M059J (cell line): ENCODE measurements at regions not wholly inside any gene's neighbourhood (a gene's known extent, or its start where the extent isn't known, plus 50 kb on each side); places are given as distances from the start of the nearest gene placed in this dataset.
A peak's percentile ranks its signal among the peaks of the same experiment; 100 is the strongest.

Source experiments
- DNase-seq: peaks from one replicate; pipeline ENCODE4 v3.0.0-alpha.2; 2012; ENCODE audit warnings: low read depth

- DNase-seq: no peak
Observed at GRCh38 chr4:89551191-89551590, 243.6 kb upstream of the GPRIN3 start.

GRCh38 chr4:89549907-89550306, 242.3 kb upstream of the GPRIN3 start:
- DNase-seq: peak; percentile 57

DNA sequence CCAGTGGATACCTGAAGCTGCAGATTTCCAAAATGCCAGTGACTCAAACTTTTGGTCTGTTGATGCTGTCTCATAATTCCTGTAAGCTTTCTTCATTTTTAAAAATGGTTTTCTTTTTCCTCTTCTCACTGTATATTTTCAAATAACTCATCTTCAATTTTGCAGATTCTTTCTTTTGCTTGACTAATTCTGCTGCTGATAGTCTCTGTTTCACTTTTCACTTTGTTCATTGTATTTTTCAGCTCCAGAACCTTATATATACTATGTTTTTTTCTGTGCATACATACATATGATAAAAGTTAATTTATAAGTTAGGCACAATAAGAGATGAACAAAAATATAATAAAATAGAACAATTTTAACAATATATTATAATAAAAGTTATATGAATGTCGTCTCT, 237.7 kb upstream of the GPRIN3 start:
- DNase-seq: no peak

DNA sequence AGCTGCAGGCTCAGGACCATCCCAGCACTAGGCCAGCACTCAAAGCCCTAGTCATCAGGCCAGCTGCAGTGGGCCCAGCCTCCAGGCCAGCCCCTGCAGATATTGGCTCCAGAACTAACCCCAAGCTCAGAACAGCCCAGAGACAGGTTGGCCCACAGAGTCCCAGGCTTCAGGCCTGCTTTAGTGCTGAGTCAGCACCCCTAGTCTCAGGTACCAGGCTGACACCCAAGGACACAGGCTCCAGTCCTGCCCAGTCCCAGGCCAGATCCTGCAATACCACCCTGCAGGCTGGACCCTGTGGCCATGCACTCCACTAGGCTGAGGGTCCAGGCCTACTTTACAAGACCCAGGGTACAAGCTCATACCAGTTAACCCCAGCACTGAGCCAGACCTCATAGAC, 234.4 kb upstream of the GPRIN3 start:
- DNase-seq: no peak

- peak; percentile 74 for DNase-seq
Observed at GRCh38 chr4:89539797-89540711, 232.5 kb upstream of the GPRIN3 start.

DNA sequence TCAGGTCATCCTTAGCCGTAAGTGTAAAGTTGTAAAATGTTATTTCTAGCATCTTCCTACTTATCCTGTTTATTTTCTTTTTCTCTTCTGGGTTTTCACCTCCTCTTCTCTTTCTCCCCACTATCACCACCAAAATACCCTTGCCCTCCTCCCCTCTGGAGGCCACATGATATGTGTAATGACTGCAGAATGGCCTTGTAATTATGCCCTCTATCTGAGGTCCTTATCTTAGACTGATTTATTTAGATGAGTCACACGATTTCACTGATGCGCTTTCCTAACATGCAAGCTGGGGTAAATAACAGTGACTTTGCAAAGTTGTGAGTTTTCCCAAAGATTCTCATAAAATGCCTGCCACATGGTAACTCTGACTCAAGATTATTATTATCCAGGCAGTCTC, 231.8 kb upstream of the GPRIN3 start:
- DNase-seq: peak; percentile 89

DNA sequence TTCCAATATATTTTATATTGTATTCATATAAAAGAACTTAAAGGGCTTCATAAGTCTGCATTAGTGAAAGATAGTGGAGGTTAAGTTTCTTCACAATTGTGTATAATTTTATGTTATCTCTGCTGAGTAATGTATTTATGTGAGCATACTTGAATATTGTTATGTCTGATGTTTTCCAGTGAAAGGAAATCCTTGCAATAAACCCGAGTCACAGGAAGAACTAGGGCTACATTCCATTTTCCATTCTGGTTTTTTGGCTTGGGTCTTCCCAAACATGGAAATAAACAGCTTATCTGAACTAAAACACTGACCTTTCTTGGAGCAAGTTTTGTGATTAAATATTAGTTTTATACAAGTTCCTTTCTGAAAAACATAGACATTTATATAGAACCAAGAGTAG, 231.3 kb upstream of the GPRIN3 start:
- DNase-seq: peak; percentile 6

DNA sequence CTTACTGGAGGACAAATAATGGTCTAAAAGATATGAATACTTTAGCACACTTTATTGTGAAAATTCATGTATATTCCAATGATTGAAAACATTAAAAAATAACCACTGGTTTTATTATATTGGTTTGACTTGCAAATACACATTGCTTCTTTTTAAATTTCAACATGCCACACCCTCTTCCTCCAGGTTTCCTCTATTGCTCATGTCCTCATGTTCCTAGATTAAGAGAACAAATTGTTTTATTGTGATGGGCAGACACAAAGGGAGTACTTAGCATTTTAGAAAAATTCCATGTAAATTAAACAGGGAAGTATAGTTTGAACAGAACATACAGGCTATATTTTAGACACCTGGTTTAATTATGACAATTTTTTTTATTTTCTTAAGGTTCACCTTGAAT, 230.6 kb upstream of the GPRIN3 start:
- DNase-seq: no peak

DNA sequence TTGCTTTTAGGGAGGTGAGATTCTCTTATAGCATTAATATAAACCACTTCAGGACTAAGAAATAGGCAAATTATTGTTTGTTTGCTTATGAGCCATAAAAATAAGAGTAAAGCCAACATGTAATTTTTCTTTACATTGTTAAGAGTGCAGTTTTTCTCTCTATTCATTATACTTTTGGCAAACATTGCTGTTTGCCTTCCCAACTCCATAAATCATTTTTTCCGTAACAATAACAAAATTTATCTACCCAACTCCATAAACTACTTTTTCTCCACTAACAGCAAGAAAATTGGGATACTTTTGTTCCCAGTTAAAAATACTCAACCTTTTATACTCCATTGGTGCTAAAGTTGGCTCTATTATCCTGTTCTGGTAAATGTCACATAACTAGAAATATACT, 229.7 kb upstream of the GPRIN3 start:
- no peak for DNase-seq

DNA sequence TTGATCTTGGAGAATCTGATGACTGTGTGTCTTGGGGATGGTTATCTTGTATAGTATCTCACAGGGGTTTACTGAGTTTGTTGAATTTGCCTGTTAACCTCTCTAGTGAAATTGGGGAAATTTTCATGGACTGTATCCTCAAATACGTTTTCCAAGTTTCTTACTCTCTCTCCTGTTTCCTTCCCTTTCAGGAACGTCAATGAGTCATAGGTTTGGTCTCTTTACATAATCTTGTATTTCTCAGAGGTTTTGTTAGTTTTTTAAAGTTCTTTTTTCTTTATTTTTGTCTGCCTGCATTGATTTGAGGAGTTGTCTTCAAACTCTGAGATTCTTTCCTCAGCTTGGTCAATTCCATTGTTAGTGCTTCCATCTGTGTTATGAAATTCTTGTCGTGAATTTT, 227.7 kb upstream of the GPRIN3 start:
- DNase-seq: peak; percentile 20

- no peak for DNase-seq
Observed at GRCh38 chr4:89534356-89534755, 226.8 kb upstream of the GPRIN3 start.

- DNase-seq: no peak
Observed at GRCh38 chr4:89531932-89532640, 224.5 kb upstream of the GPRIN3 start.

DNA sequence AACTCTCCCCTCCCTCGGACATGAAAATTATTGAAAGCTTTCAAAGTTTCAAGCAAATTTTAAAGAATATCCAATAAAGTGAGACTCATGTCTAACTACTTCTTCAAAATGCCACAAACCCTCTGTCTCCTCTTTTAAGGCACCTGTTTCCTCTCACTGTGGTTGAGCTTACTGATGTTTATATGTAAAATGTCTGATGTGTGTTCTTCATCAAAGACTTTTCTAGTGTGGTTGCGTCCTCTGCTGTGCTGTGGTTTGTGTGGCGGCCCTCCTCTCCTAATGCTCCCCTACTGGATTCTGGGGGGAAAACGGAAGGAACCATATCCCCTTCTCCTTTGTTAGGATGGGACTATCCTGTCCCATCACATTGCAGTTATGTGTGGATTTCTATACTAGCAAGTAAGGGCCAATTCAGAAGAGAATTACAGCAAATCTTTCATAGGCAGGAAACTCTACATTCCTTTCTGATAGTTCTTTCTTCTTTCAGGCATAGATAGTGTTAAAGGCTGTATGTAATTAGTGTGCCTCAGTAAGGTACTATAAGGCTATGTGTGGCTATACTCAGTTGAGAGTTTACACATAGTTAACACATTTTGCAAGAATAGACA, 221.0 kb upstream of the GPRIN3 start:
- DNase-seq: no peak

GRCh38 chr4:89521826-89522225, 214.2 kb upstream of the GPRIN3 start:
- no peak for DNase-seq

GRCh38 chr4:89519771-89520320, 212.2 kb upstream of the GPRIN3 start:
- DNase-seq: no peak

- DNase-seq: no peak
Observed at GRCh38 chr4:89518259-89518658, 210.7 kb upstream of the GPRIN3 start.

DNA sequence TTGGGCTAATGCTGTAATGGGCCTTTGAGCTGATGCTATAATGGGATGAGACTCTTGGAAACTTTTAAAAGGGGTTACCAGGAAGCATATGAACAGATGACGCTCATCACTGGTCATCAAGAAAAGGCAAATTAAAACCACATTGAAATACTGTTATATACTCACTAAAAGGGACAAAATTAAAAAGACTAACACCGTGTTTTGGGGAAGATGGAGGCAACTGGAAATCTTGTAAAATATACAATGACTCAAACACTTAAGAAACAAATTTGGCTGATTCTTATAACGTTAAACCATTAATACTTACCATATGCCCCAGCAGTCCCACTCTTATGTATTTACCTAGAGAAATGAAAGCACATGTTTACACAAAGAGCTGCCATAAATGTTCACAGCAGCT, 207.2 kb upstream of the GPRIN3 start:
- DNase-seq: no peak

- DNase-seq: no peak
Observed at GRCh38 chr4:89511776-89512175, 204.2 kb upstream of the GPRIN3 start.

- DNase-seq: peak; percentile 9
Observed at GRCh38 chr4:89509708-89510281, 202.2 kb upstream of the GPRIN3 start.

GRCh38 chr4:89506866-89507491, 199.4 kb upstream of the GPRIN3 start:
- no peak for DNase-seq

- DNase-seq: no peak
Observed at GRCh38 chr4:89502581-89502980, 195.0 kb upstream of the GPRIN3 start.
